ENCODE measurements at regions not wholly inside any gene's neighbourhood (a gene's known extent, or its start where the extent isn't known, plus 50 kb on each side); places are given as distances from the start of the nearest gene placed in this dataset.

DNA sequence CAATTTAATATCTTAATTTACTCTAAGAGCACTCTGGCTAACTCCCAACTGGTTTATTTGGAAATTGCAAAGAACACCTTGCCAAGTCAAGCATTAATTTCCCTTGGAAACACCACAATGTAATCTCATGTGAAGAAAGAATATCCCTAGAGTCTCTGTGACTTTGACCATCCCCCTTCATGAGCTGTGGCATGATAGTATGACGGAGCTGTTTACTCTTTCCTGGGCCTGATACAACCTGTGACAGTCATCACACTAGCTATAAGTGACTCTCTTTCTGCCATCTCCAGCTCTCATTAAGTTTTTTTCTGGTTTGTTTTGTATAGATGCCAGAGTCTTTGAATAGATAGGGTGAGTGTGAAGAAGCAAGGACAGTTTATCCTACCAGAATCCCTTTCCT lies 470.3 kb upstream of the JARID2 start:
- POLR2A ChIA-PET = no interaction called here
- TF ChIP-seq, protein P1, sequence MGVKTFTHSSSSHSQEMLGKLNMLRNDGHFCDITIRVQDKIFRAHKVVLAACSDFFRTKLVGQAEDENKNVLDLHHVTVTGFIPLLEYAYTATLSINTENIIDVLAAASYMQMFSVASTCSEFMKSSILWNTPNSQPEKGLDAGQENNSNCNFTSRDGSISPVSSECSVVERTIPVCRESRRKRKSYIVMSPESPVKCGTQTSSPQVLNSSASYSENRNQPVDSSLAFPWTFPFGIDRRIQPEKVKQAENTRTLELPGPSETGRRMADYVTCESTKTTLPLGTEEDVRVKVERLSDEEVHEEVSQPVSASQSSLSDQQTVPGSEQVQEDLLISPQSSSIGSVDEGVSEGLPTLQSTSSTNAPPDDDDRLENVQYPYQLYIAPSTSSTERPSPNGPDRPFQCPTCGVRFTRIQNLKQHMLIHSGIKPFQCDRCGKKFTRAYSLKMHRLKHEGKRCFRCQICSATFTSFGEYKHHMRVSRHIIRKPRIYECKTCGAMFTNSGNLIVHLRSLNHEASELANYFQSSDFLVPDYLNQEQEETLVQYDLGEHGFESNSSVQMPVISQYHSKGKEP (tag by site-specific recombination; IDR thresholded peaks at IDR 0.05) = 0 out of 2 replicates have a peak, but pooled peaks have one; percentile 9
- TF ChIP-seq, protein P2, sequence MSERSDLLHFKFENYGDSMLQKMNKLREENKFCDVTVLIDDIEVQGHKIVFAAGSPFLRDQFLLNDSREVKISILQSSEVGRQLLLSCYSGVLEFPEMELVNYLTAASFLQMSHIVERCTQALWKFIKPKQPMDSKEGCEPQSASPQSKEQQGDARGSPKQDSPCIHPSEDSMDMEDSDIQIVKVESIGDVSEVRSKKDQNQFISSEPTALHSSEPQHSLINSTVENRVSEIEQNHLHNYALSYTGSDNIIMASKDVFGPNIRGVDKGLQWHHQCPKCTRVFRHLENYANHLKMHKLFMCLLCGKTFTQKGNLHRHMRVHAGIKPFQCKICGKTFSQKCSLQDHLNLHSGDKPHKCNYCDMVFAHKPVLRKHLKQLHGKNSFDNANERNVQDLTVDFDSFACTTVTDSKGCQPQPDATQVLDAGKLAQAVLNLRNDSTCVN (tag by site-specific recombination; optimal IDR thresholded peaks at IDR 0.05) = no peak
- H3K4me3 ChIP-seq (ENCODE audit: low read depth, low read length) = no peak overlapping the region
- no peaks in the 10 kb centered on the region for H3K4me1 ChIP-seq (ENCODE audit: control insufficient read depth, insufficient read depth, low read length)
- H3K9me3 ChIP-seq (ENCODE audit: control insufficient read depth, insufficient read depth, low read depth, low read length) = no peaks in the 10 kb centered on the region
- no peak overlapping the region for H3K27ac ChIP-seq (ENCODE audit: extremely low read depth, low read depth, low read length)
- H3K36me3 ChIP-seq (ENCODE audit: control insufficient read depth in 2 of 2, insufficient read depth in 1 of 2, low read length in 2 of 2) = no peaks in the 10 kb centered on the region
- CTCF ChIA-PET = no interaction called here

DNA sequence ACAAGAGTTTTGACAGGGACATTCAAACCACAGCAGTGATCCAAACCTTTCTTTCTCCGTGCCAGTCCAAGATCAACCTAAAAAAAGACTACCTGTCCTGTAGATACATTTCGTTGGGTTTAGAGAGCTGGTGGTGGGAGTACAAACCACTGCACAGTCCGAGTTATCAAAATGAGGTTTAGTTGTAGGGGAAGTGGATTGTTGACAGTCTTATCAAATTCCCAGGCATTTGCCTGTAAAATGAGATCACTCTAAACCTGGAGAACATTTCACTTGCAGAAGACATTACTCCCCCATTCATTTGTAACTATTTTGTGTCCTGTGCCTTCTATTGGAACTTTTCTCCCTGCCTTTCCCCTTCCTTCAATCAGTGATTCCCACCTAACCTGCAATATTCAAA lies 469.6 kb upstream of the JARID2 start:
- Histone ChIP-seq H3K4me3 (ENCODE audit: low read depth, low read length) (no peak overlapping the region), H3K36me3 (ENCODE audit: control insufficient read depth in 2 of 2, insufficient read depth in 1 of 2, low read length in 2 of 2) (no peaks in the 10 kb centered on the region), H3K27ac (ENCODE audit: extremely low read depth, low read depth, low read length) (no peak overlapping the region), H3K4me1 (ENCODE audit: control insufficient read depth, insufficient read depth, low read length) (no peaks in the 10 kb centered on the region), H3K9me3 (ENCODE audit: control insufficient read depth, insufficient read depth, low read depth, low read length) (no peaks in the 10 kb centered on the region)
- ChIA-PET POLR2A (no interaction called here), CTCF (no interaction called here)
- TF ChIP-seq ZFP3 (tag by site-specific recombination; IDR thresholded peaks at IDR 0.05; ENCODE audit: low read depth) = no peak
- no peak for TF ChIP-seq MEIS1 (CRISPR knock-in tag; IDR thresholded peaks at IDR 0.05; ENCODE audit: borderline replicate concordance)
- no peak for TF ChIP-seq ZNF155 (tag by site-specific recombination; IDR thresholded peaks at IDR 0.05)
- TF ChIP-seq, protein P3, sequence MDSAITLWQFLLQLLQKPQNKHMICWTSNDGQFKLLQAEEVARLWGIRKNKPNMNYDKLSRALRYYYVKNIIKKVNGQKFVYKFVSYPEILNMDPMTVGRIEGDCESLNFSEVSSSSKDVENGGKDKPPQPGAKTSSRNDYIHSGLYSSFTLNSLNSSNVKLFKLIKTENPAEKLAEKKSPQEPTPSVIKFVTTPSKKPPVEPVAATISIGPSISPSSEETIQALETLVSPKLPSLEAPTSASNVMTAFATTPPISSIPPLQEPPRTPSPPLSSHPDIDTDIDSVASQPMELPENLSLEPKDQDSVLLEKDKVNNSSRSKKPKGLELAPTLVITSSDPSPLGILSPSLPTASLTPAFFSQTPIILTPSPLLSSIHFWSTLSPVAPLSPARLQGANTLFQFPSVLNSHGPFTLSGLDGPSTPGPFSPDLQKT (IDR thresholded peaks at IDR 0.05; ENCODE audit: borderline replicate concordance, low read depth, low read length) = no peak
- TF ChIP-seq OVOL3 (tag by site-specific recombination; IDR thresholded peaks at IDR 0.05) = no peak
- no peak for TF ChIP-seq ZNF138 (tag by site-specific recombination; IDR thresholded peaks at IDR 0.05; ENCODE audit: borderline replicate concordance)
- TF ChIP-seq ZNF747 (tag by site-specific recombination; IDR thresholded peaks at IDR 0.05) = no peak
- TF ChIP-seq ZNF248 (tag by site-specific recombination; IDR thresholded peaks at IDR 0.05) = no peak
- TF ChIP-seq ZNF830 (tag by site-specific recombination; IDR thresholded peaks at IDR 0.05; ENCODE audit: low read depth) = no peak
- TF ChIP-seq ZNF560 (tag by site-specific recombination; IDR thresholded peaks at IDR 0.05; ENCODE audit: borderline replicate concordance) = no peak
- TF ChIP-seq ZNF211 (tag by site-specific recombination; IDR thresholded peaks at IDR 0.05; ENCODE audit: low read depth) = no peak
- no peak for TF ChIP-seq ZNF670 (tag by site-specific recombination; IDR thresholded peaks at IDR 0.05; ENCODE audit: low read depth)
- TF ChIP-seq ZNF121 (tag by site-specific recombination; IDR thresholded peaks at IDR 0.05) = no peak
- TF ChIP-seq, protein P4, sequence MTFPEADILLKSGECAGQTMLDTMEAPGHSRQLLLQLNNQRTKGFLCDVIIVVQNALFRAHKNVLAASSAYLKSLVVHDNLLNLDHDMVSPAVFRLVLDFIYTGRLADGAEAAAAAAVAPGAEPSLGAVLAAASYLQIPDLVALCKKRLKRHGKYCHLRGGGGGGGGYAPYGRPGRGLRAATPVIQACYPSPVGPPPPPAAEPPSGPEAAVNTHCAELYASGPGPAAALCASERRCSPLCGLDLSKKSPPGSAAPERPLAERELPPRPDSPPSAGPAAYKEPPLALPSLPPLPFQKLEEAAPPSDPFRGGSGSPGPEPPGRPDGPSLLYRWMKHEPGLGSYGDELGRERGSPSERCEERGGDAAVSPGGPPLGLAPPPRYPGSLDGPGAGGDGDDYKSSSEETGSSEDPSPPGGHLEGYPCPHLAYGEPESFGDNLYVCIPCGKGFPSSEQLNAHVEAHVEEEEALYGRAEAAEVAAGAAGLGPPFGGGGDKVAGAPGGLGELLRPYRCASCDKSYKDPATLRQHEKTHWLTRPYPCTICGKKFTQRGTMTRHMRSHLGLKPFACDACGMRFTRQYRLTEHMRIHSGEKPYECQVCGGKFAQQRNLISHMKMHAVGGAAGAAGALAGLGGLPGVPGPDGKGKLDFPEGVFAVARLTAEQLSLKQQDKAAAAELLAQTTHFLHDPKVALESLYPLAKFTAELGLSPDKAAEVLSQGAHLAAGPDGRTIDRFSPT (tag by site-specific recombination; IDR thresholded peaks at IDR 0.05) = no peak
- no peak for TF ChIP-seq ZNF16 (tag by site-specific recombination; IDR thresholded peaks at IDR 0.05; ENCODE audit: low read depth)
- TF ChIP-seq, protein P2 (tag by site-specific recombination; optimal IDR thresholded peaks at IDR 0.05) = no peak
